SU-DHL-6 (cell line): ENCODE measurements at regions not wholly inside any gene's neighbourhood (a gene's known extent, or its start where the extent isn't known, plus 50 kb on each side); places are given as distances from the start of the nearest gene placed in this dataset.

Experiments used
- H2AFZ ChIP-seq: fragments of 200-600 bp; sonication (generic); 2 replicates; pipeline ENCODE4 v1.6.1; 2014; ENCODE audit warnings: low read depth, mild to moderate bottlenecking, moderate library complexity, mixed read lengths, antibody characterized with exemption, low read length; ENCODE audit not compliant: severe bottlenecking
- H3F3A ChIP-seq: fragments of 200-600 bp; shearing (Covaris generic); 2 replicates; pipeline ENCODE4 v1.6.0; 2016; ENCODE audit warnings: antibody characterized with exemption, mild to moderate bottlenecking; ENCODE audit not compliant: insufficient read depth
- H3K27ac ChIP-seq: fragments of 200-600 bp; sonication (generic); 2 replicates; pipeline ENCODE4 v1.5.1; 2016; ENCODE audit warnings: low read depth, mild to moderate bottlenecking, low read length, moderate library complexity, mixed read lengths
- H3K27me3 ChIP-seq: fragments of 200-600 bp; sonication (generic), shearing (Covaris generic); 2 replicates; pipeline ENCODE4 v1.6.0; 2014; ENCODE audit warnings: mild to moderate bottlenecking, low read length
- H3K36me3 ChIP-seq: fragments of 200-600 bp; sonication (generic); 2 replicates; pipeline ENCODE4 v1.6.1; 2014; ENCODE audit warnings: mild to moderate bottlenecking, low read length, mixed read lengths
- H3K4me2 ChIP-seq: fragments of 300-600, 200-600 bp; shearing (Covaris generic), sonication (generic); 2 replicates; pipeline ENCODE4 v1.6.0; 2014; ENCODE audit warnings: low read length, low read depth, mild to moderate bottlenecking; ENCODE audit not compliant: poor library complexity, severe bottlenecking
- H3K4me3 ChIP-seq: fragments of 200-600 bp; sonication (generic); 2 replicates; pipeline ENCODE4 v1.5.1; 2014; ENCODE audit warnings: antibody characterized with exemption, low read length, mild to moderate bottlenecking, mixed read lengths; ENCODE audit not compliant: insufficient read depth, poor library complexity, severe bottlenecking
- H3K79me2 ChIP-seq: fragments of 200-600 bp; sonication (generic); 2 replicates; pipeline ENCODE4 v1.6.1; 2014; ENCODE audit warnings: mild to moderate bottlenecking, low read length, moderate library complexity; ENCODE audit not compliant: insufficient read depth
- H3K9ac ChIP-seq: fragments of 200-600 bp; sonication (generic); 2 replicates; pipeline ENCODE4 v1.7.0; 2014; ENCODE audit warnings: mild to moderate bottlenecking, low read length
- H3K9me2 ChIP-seq: fragments of 200-600 bp; sonication (generic); replicated peaks from 2 replicates; pipeline ENCODE4 v1.6.1; 2014; ENCODE audit warnings: low read length; ENCODE audit not compliant: insufficient read depth
- H3K9me3 ChIP-seq: fragments of 200-600 bp; sonication (generic); 2 replicates; pipeline ENCODE4 v1.6.1; 2014; ENCODE audit warnings: low read length, mixed read lengths; ENCODE audit not compliant: insufficient read depth
- H4K20me1 ChIP-seq: fragments of 200-600 bp; sonication (generic); 2 replicates; pipeline ENCODE4 v1.6.1; 2014; ENCODE audit warnings: low read depth, mild to moderate bottlenecking, antibody characterized with exemption, low read length, moderate library complexity, mixed read lengths
- CTCF ChIP-seq: fragments of 200-600 bp; sonication (generic); IDR thresholded peaks from one replicate; pipeline ENCODE4 v1.5.1; 2017; ENCODE audit warnings: antibody characterized with exemption, mild to moderate bottlenecking, low read length, moderate library complexity; ENCODE audit not compliant: insufficient read depth, poor library complexity, severe bottlenecking
- EZH2phosphoT487 ChIP-seq: fragments of 200-600 bp; sonication (generic), shearing (Covaris generic); conservative IDR thresholded peaks from 2 replicates; pipeline ENCODE4 v1.6.1; 2018; ENCODE audit warnings: mild to moderate bottlenecking, antibody characterized with exemption, low read length, moderate library complexity, mixed read lengths

- TF ChIP-seq EZH2phosphoT487: no peak
- no peak for TF ChIP-seq CTCF
- Histone ChIP-seq H3K36me3 (no peaks in the 10 kb centered on the region), H3K27ac (no peak overlapping the region), H3K9me2 (no peaks in the 10 kb centered on the region), H3K27me3 (no peaks in the 10 kb centered on the region), H3F3A (no peaks in the 10 kb centered on the region), H3K79me2 (no peaks in the 10 kb centered on the region), H3K4me2 (no peak overlapping the region), H3K4me3 (no peak overlapping the region), H3K9me3 (no peaks in the 10 kb centered on the region), H2AFZ (no peak overlapping the region), H4K20me1 (no peaks in the 10 kb centered on the region), H3K9ac (no peak overlapping the region)
Observed at GRCh38 chr11:37504060-37504611, 906.1 kb upstream of the RAG2 start.

GRCh38 chr11:37503411-37504059 lies 905.5 kb upstream of the RAG2 start:
- Histone ChIP-seq H3K36me3 (no peaks in the 10 kb centered on the region), H3K9me2 (no peaks in the 10 kb centered on the region), H3K4me3 (no peak overlapping the region), H3K9ac (no peak overlapping the region), H3K27ac (no peak overlapping the region), H3K9me3 (no peaks in the 10 kb centered on the region), H3F3A (no peaks in the 10 kb centered on the region), H3K27me3 (no peaks in the 10 kb centered on the region), H3K79me2 (no peaks in the 10 kb centered on the region), H4K20me1 (no peaks in the 10 kb centered on the region), H3K4me2 (no peak overlapping the region), H2AFZ (no peak overlapping the region)
- TF ChIP-seq EZH2phosphoT487: no peak
- no peak for TF ChIP-seq CTCF

- Histone ChIP-seq H2AFZ (no peak overlapping the region), H3K4me2 (no peak overlapping the region), H3K9me3 (no peaks in the 10 kb centered on the region), H3F3A (no peaks in the 10 kb centered on the region), H3K79me2 (no peaks in the 10 kb centered on the region), H3K27ac (no peak overlapping the region), H3K27me3 (no peaks in the 10 kb centered on the region), H3K9ac (no peak overlapping the region), H4K20me1 (no peaks in the 10 kb centered on the region), H3K9me2 (no peaks in the 10 kb centered on the region), H3K4me3 (no peak overlapping the region), H3K36me3 (no peaks in the 10 kb centered on the region)
- no peak for TF ChIP-seq CTCF
- no peak for TF ChIP-seq EZH2phosphoT487
Observed at GRCh38 chr11:37502202-37502601, 904.2 kb upstream of the RAG2 start.
